Activated B cell treated with CpG ODN at 0.5 μM for 24 hours (primary cell): ENCODE measurements at regions not wholly inside any gene's neighbourhood (a gene's known extent, or its start where the extent isn't known, plus 50 kb on each side); places are given as distances from the start of the nearest gene placed in this dataset.
A peak's percentile ranks its signal among the peaks of the same experiment; 100 is the strongest.

Experiments
- ATAC-seq: fragments of 200-7000 bp; cut with Tn5 transposase; one replicate; pipeline ENCODE4 v1.10.0; 2021; ENCODE audit warnings: low read depth, mild to moderate bottlenecking, moderate library complexity
- CTCF ChIA-PET: fragments of 350-600 bp; sonication (Branson Sonifier 250); formaldehyde crosslinking; loops from one replicate; lab custom pipeline; 2021; ENCODE audit warnings: antibody characterized with exemption; lab: Charles Lee
- POLR2A ChIA-PET: fragments of 350-600 bp; sonication (Branson Sonifier 250); formaldehyde crosslinking; loops from one replicate; lab custom pipeline; 2021; ENCODE audit warnings: antibody characterized with exemption; lab: Charles Lee
- DNase-seq: peaks from one replicate; pipeline ENCODE4 v3.0.0; 2022
- H3K27ac Mint-ChIP-seq: one replicate; pipeline ENCODE4 v1.8.0; 2020; ENCODE audit warnings: mixed read lengths
- H3K27me3 Mint-ChIP-seq: one replicate; pipeline ENCODE4 v1.8.0; 2021; ENCODE audit warnings: mixed read lengths
- H3K36me3 Mint-ChIP-seq: one replicate; pipeline ENCODE4 v1.8.0; 2021; ENCODE audit warnings: low read depth, mixed read lengths
- H3K4me1 Mint-ChIP-seq: one replicate; pipeline ENCODE4 v1.8.0; 2021; ENCODE audit warnings: mixed read lengths
- H3K4me3 Mint-ChIP-seq: one replicate; pipeline ENCODE4 v1.8.0; 2020; ENCODE audit warnings: mild to moderate bottlenecking, mixed read lengths
- H3K9me3 Mint-ChIP-seq: one replicate; pipeline ENCODE4 v1.8.0; 2020; ENCODE audit warnings: mixed read lengths
- CTCF ChIP-seq: fragments of 200-600 bp; IDR thresholded peaks from one replicate; pipeline ENCODE4 v1.8.0; 2022; ENCODE audit warnings: antibody characterized with exemption, mild to moderate bottlenecking
- intact Hi-C: fragments of 100-400 bp; cut with micrococcal nuclease; formaldehyde crosslinking; loops from one replicate; pipeline ENCODE4 v1.15.1; 2024

- intact Hi-C loops: no loop called here
- Mint-ChIP-seq H3K4me1 (peaks cover 34% of the 10 kb centered on the region), H3K4me3 (no peak overlapping the region), H3K27me3 (peaks cover 4% of the 10 kb centered on the region), H3K9me3 (no peaks in the 10 kb centered on the region), H3K27ac (no peak overlapping the region), H3K36me3 (no peaks in the 10 kb centered on the region)
- ATAC-seq: no peak
- ChIA-PET POLR2A (interaction anchor here (1.1 kb wide), 1 partner anchor 208 kb away, joined by 3 read pairs; no protein-coding TSS in a partner anchor), CTCF (interaction anchor here (1.7 kb wide), 1 partner anchor 87 kb away, joined by 5 read pairs; no protein-coding TSS in a partner anchor)
- no peak for DNase-seq
- TF ChIP-seq CTCF: no peak
These were observed 62.4 kb upstream of the URI1 start for GRCh38 chr19:29879655-29879974.

DNA sequence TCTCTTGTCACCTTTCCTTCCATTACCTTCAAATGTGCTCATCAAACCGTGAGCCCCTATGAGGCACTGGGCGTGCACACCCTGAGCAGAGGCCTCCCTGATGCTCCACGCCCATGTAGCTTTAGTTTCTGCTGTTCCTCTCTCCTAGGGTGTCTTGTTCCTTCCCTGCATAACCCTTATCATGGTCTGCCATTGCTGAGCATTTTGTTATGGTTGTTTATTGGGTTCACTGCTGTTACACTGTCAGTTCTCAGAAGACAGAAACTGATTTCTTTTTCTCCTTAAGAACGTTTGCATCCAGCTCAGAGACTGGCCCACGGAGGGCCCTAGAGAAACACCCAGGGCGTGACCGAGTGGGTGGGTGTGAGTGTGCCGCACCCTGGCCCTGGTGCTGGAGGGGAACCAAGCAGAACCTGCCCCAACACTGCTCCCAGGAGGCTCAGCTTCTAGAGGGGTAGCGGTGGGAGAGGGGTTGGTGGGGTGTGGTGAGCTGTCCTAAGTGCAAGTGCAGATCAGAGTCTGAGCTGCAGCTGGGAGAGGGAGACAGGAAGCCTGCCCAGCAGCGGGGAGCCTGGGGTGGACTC is 61.4 kb upstream of the URI1 start:
- ATAC-seq: peak; percentile 93
- H3K4me1 Mint-ChIP-seq: peaks cover 31% of the 10 kb centered on the region
- H3K36me3 Mint-ChIP-seq: no peaks in the 10 kb centered on the region
- no peaks in the 10 kb centered on the region for H3K9me3 Mint-ChIP-seq
- H3K27ac Mint-ChIP-seq: peak overlapping the region; percentile 67
- peak overlapping the region; percentile 59 for H3K4me3 Mint-ChIP-seq
- no peak for DNase-seq
- intact Hi-C loops: no loop called here
- TF ChIP-seq CTCF: no peak
- ChIA-PET CTCF (interaction anchor here (1.2 to 1.7 kb wide), 2 partner anchors 86 to 164 kb away, joined by 3 to 5 read pairs; no protein-coding TSS in a partner anchor), POLR2A (interaction anchor here (0.6 to 1.1 kb wide), 5 partner anchors 36 to 274 kb away, joined by 3 to 5 read pairs (median 3); partner anchors contain the start of genes POP4 and URI1)
- H3K27me3 Mint-ChIP-seq: peaks cover 4% of the 10 kb centered on the region

DNA sequence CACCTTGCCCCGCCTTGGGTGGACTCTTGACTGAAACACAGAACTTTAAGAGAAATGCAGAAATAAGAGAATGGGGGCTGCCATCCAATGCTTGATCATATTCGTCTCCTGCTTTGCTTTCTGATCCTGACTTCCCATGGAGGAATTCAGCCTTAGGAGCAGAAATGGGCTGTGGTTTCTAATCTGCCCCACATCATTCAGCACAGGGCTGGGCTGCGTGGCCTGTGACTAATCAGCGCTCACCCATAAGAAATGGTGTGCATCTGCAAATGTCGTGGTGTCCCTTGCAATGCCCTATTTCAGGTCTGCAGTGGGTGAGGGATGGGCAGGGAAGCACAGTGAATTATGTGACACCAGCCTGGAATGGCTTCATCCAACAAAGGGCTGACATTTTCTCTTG is 60.7 kb upstream of the URI1 start:
- POLR2A ChIA-PET: interaction anchor here (1.0 kb wide), 1 partner anchor 60 kb away, joined by 3 read pairs; the partner anchor contains the start of gene URI1
- ATAC-seq: no peak
- Mint-ChIP-seq H3K27me3 (peaks cover 4% of the 10 kb centered on the region), H3K36me3 (no peaks in the 10 kb centered on the region), H3K4me1 (peaks cover 29% of the 10 kb centered on the region), H3K27ac (no peak overlapping the region), H3K9me3 (no peaks in the 10 kb centered on the region), H3K4me3 (no peak overlapping the region)
- no peak for DNase-seq
- no peak for TF ChIP-seq CTCF
- intact Hi-C loops: no loop called here
- CTCF ChIA-PET: no interaction called here

DNA sequence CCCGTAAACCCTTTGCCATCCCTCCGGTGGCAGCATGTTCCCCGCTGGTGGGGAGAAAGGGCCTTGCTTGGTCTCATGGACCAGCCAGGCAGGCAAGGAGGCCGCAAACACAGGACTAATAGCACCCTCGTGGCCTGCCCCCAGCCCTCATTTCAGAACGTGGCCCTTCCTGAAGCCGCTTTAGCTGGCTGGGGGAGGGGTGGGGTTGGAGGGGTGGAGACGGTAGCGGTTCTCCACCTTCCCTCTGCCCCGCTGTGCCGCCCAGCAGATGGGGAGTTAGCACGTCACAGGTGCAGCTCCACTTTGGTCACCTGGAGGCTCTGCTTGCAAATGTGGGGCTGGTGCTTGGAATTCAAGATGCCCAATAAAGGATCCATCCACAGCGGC is 59.3 kb upstream of the URI1 start:
- Mint-ChIP-seq H3K4me1 (peaks cover 36% of the 10 kb centered on the region), H3K36me3 (no peaks in the 10 kb centered on the region), H3K27me3 (peaks cover 6% of the 10 kb centered on the region), H3K27ac (no peak overlapping the region), H3K9me3 (no peaks in the 10 kb centered on the region), H3K4me3 (no peak overlapping the region)
- ChIA-PET CTCF (no interaction called here), POLR2A (no interaction called here)
- no peak for TF ChIP-seq CTCF
- no peak for ATAC-seq
- DNase-seq: no peak
- intact Hi-C loops: no loop called here

- H3K27ac Mint-ChIP-seq: no peak overlapping the region
- no peak for TF ChIP-seq CTCF
- H3K4me3 Mint-ChIP-seq: no peak overlapping the region
- no peak for DNase-seq
- no peak for ATAC-seq
- no peaks in the 10 kb centered on the region for H3K9me3 Mint-ChIP-seq
- peaks cover 30% of the 10 kb centered on the region for H3K4me1 Mint-ChIP-seq
- no peaks in the 10 kb centered on the region for H3K36me3 Mint-ChIP-seq
- H3K27me3 Mint-ChIP-seq: peaks cover 4% of the 10 kb centered on the region
- POLR2A ChIA-PET: no interaction called here
- CTCF ChIA-PET: no interaction called here
- intact Hi-C loops: no loop called here
These were observed 58.0 kb upstream of the URI1 start for GRCh38 chr19:29884044-29884443.
